A549 (cell line): ENCODE measurements at regions not wholly inside any gene's neighbourhood (a gene's known extent, or its start where the extent isn't known, plus 50 kb on each side); places are given as distances from the start of the nearest gene placed in this dataset.

Source experiments
- ATAC-seq, 2 experiments: fragments of 200-7000 bp in 1 of 2; fragments of >200 bp in 1 of 2; cut with Nextera tagmentation in 1 of 2; cut with Tn5 transposase in 1 of 2; 3 replicates each; pipeline versions ENCODE4 v1.8.0 to v1.9.1; 2018 to 2020; ENCODE audit warnings: mild to moderate bottlenecking in 1 of 2, moderate library complexity in 1 of 2
- CTCF ChIA-PET: fragments of 300-600 bp; sonication (Branson Sonifier 250); formaldehyde crosslinking; extraction: SDS; loops from one replicate; lab custom pipeline; 2021; ENCODE audit warnings: antibody characterized with exemption, inconsistent platforms; lab: Yijun Ruan, JAX
- POLR2A ChIA-PET: fragments of 350-600 bp; formaldehyde crosslinking; extraction: SDS; loops from one replicate; lab custom pipeline; 2021; ENCODE audit warnings: antibody characterized with exemption, inconsistent platforms; lab: Yijun Ruan, JAX
- DNase-seq, 2 experiments: peaks; one replicate each; pipeline versions ENCODE4 v3.0.0 to v3.0.0-alpha.2; 2011 to 2016; ENCODE audit warnings: low read depth in 1 of 2, low spot score in 1 of 2
- FAIRE-seq: peaks from 2 replicates; lab custom pipeline; 2011; peaks lifted over from hg19 to GRCh38; lab: Jason Lieb, UNC
- H3K27ac ChIP-seq, 2 experiments: fragments of >200 bp; sonication (Bioruptor Twin); formaldehyde crosslinking; 3 replicates each; pipeline ENCODE4 v1.5.1; 2016 to 2017
- H3K4me1 ChIP-seq: fragments of >200 bp; sonication (Bioruptor Twin); formaldehyde crosslinking; 3 replicates; pipeline ENCODE4 v1.6.1; 2016
- H3K4me2 ChIP-seq: fragments of >200 bp; sonication (Bioruptor Twin); formaldehyde crosslinking; 3 replicates; pipeline ENCODE4 v1.6.1; 2016
- H3K4me3 ChIP-seq: fragments of >200 bp; sonication (Bioruptor Twin); formaldehyde crosslinking; 3 replicates; pipeline ENCODE4 v1.5.1; 2016
- H3K9me3 ChIP-seq: fragments of >200 bp; sonication (Bioruptor Twin); formaldehyde crosslinking; 3 replicates; pipeline ENCODE4 v1.6.1; 2016
- BHLHE40 ChIP-seq: IDR thresholded peaks from 2 replicates; pipeline ENCODE4 v1.6.1; 2012; ENCODE audit warnings: low read depth, low read length, inconsistent platforms
- CHD2 ChIP-seq: fragments of 150-350 bp; IDR thresholded peaks from 2 replicates; pipeline ENCODE4 v1.6.1; 2014; ENCODE audit warnings: low read length; ENCODE audit not compliant: partially characterized antibody
- HDAC2 ChIP-seq: fragments of 200-600 bp; sonication (generic); IDR thresholded peaks from 2 replicates; pipeline ENCODE4 v1.6.1; 2016
- KDM5A ChIP-seq: fragments of 200-600 bp; sonication (generic); IDR thresholded peaks from 2 replicates; pipeline ENCODE4 v1.6.1; 2016; ENCODE audit warnings: antibody characterized with exemption, mild to moderate bottlenecking
- MAFK ChIP-seq: fragments of 450-650 bp; IDR thresholded peaks from 2 replicates; pipeline ENCODE4 v1.6.1; 2014; ENCODE audit not compliant: partially characterized antibody
- PHF8 ChIP-seq: fragments of 200-600 bp; sonication (generic); IDR thresholded peaks from 2 replicates; pipeline ENCODE4 v1.6.1; 2016; ENCODE audit warnings: low read depth, mild to moderate bottlenecking, antibody characterized with exemption, moderate library complexity, borderline replicate concordance
- RAD21 ChIP-seq, 2 experiments: fragments of >200 bp in 1 of 2; sonication (Bioruptor Twin) in 1 of 2; formaldehyde crosslinking in 1 of 2; IDR thresholded peaks in 1 of 2; conservative IDR thresholded peaks in 1 of 2; 2 replicates in 1 of 2; 3 replicates in 1 of 2; pipeline ENCODE4 v1.6.1; 2012 to 2018; ENCODE audit warnings: inconsistent platforms in 1 of 2
- RARB ChIP-seq: fragments of 250-450 bp; sonication (Bioruptor Pico); IDR thresholded peaks from 2 replicates; pipeline ENCODE4 v1.8.0; 2021; ENCODE audit warnings: mild to moderate bottlenecking, moderate library complexity
- TP53 ChIP-seq: fragments of 250-450 bp; sonication (Bioruptor Pico); IDR thresholded peaks from 2 replicates; pipeline ENCODE4 v1.5.0; 2021; ENCODE audit warnings: mild to moderate bottlenecking, moderate library complexity
- ZC3H11A ChIP-seq: fragments of 450-650 bp; IDR thresholded peaks from 2 replicates; pipeline ENCODE4 v1.6.1; 2014; ENCODE audit warnings: antibody characterized with exemption, mild to moderate bottlenecking
- WGBS: methylation state at CpG from one replicate; pipeline ENCODE4 v1.1.6; 2017; ENCODE audit errors: missing lambda C conversion rate; 5-methylcytosine and 5-hydroxymethylcytosine counted together
- TF ChIP-seq, protein P1 (sequence below): fragments of 250-450 bp; sonication (Bioruptor Pico); IDR thresholded peaks from 2 replicates; pipeline ENCODE4 v1.5.0; 2020; ENCODE audit warnings: low read depth, mild to moderate bottlenecking, moderate library complexity
- TF ChIP-seq, protein P2 (sequence below): fragments of 250-450 bp; sonication (Bioruptor Pico); IDR thresholded peaks from 2 replicates; pipeline ENCODE4 v1.5.0; 2021; ENCODE audit warnings: mild to moderate bottlenecking, moderate library complexity, borderline replicate concordance
- TF ChIP-seq, protein P3 (sequence below): fragments of 200-600 bp; sonication (generic); IDR thresholded peaks from 2 replicates; pipeline ENCODE4 v1.6.1; 2016; ENCODE audit warnings: antibody characterized with exemption, mild to moderate bottlenecking, moderate library complexity

DNA sequence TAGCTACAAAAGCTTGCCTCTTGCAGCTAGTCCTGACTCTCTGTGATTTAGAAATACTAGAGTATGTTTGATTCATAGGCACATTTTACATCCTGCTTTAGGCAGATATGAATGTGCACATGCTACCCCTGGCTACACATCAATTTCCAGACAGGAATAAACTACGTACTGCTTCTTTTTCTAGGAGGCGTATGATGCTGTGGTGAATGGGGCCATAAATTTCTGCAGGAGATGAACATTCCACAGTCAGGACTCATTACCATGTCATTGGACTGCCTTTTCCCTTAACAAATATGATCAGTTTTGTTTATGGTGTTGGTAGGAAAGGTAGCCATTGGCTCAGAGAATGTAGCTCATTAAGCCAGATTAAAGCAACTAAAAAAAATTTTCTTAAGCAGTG lies 50.1 kb upstream of the IFRD1 start:
- CTCF ChIA-PET = interaction anchor here (1.0 kb wide), 1 partner anchor 446 kb away, joined by 3 read pairs; no protein-coding TSS in a partner anchor
- DNase-seq (no peak), ATAC-seq (no peak), FAIRE-seq (no peak)
- Histone ChIP-seq H3K9me3 (no peaks in the 10 kb centered on the region), H3K27ac (no peak overlapping the region), H3K4me1 (no peaks in the 10 kb centered on the region), H3K4me3 (no peak overlapping the region), H3K4me2 (no peak overlapping the region)
- TF ChIP-seq KDM5A (no peak), MAFK (no peak), HDAC2 (no peak), CHD2 (no peak), ZC3H11A (no peak), RARB (no peak), TP53 (CRISPR knock-in tag) (no peak), RAD21 (conservative IDR thresholded peaks at IDR 0.05 in 1 of 2, IDR thresholded peaks at IDR 0.05 in 1 of 2) (no peak), PHF8 (no peak), BHLHE40 (no peak)
- TF ChIP-seq, protein P1, sequence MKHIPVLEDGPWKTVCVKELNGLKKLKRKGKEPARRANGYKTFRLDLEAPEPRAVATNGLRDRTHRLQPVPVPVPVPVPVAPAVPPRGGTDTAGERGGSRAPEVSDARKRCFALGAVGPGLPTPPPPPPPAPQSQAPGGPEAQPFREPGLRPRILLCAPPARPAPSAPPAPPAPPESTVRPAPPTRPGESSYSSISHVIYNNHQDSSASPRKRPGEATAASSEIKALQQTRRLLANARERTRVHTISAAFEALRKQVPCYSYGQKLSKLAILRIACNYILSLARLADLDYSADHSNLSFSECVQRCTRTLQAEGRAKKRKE (CRISPR knock-in tag) = no peak
- TF ChIP-seq, protein P2, sequence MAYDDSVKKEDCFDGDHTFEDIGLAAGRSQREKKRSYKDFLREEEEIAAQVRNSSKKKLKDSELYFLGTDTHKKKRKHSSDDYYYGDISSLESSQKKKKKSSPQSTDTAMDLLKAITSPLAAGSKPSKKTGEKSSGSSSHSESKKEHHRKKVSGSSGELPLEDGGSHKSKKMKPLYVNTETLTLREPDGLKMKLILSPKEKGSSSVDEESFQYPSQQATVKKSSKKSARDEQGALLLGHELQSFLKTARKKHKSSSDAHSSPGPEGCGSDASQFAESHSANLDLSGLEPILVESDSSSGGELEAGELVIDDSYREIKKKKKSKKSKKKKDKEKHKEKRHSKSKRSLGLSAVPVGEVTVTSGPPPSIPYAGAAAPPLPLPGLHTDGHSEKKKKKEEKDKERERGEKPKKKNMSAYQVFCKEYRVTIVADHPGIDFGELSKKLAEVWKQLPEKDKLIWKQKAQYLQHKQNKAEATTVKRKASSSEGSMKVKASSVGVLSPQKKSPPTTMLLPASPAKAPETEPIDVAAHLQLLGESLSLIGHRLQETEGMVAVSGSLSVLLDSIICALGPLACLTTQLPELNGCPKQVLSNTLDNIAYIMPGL = no peak
- TF ChIP-seq, protein P3, sequence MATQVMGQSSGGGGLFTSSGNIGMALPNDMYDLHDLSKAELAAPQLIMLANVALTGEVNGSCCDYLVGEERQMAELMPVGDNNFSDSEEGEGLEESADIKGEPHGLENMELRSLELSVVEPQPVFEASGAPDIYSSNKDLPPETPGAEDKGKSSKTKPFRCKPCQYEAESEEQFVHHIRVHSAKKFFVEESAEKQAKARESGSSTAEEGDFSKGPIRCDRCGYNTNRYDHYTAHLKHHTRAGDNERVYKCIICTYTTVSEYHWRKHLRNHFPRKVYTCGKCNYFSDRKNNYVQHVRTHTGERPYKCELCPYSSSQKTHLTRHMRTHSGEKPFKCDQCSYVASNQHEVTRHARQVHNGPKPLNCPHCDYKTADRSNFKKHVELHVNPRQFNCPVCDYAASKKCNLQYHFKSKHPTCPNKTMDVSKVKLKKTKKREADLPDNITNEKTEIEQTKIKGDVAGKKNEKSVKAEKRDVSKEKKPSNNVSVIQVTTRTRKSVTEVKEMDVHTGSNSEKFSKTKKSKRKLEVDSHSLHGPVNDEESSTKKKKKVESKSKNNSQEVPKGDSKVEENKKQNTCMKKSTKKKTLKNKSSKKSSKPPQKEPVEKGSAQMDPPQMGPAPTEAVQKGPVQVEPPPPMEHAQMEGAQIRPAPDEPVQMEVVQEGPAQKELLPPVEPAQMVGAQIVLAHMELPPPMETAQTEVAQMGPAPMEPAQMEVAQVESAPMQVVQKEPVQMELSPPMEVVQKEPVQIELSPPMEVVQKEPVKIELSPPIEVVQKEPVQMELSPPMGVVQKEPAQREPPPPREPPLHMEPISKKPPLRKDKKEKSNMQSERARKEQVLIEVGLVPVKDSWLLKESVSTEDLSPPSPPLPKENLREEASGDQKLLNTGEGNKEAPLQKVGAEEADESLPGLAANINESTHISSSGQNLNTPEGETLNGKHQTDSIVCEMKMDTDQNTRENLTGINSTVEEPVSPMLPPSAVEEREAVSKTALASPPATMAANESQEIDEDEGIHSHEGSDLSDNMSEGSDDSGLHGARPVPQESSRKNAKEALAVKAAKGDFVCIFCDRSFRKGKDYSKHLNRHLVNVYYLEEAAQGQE = no peak
- POLR2A ChIA-PET = no interaction called here
- 94% methylated on average over 2 of the region's 2 CpGs for WGBS
